ENCODE measurements at regions not wholly inside any gene's neighbourhood (a gene's known extent, or its start where the extent isn't known, plus 50 kb on each side); places are given as distances from the start of the nearest gene placed in this dataset.

DNA sequence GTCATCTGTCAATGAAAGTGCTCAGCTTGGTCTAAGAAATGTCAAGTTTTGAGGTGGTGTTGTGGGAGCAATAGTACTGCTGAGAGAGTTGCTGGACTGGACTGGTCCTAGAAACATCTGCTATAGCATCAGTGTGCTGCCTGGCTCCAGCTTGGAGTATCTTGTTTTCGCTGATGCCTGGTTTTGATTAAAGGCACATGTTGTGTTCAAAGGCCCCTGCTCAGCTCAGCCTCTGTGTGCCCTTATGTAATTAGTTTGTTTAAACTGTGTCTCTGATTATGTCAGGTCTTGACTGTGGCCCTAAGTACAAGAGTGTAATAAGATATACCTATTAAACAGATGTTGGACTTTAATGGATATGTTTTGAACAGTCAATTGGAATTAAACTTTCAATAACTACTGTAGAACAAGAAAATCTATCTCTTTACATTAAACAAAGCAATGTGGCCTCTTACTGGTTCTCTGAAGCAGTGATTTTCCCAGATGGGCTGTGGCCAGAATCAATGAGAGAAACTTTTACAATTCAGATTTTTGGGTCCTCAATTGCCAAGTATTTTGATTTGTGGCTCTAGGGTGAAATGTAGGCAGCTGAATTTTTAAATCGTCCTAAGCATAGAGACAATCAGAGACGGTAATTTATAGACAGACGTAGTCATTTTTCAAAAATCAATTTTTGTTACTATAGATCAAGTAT, 668.2 kb downstream of the DHX35 start:
- peaks cover 0 to 11% (median 0%) of the 10 kb centered on the region in 9 donors for H3K27me3 ChIP-seq
- H3K27ac ChIP-seq = no peak overlapping the region
- H3K9me3 ChIP-seq = no peaks in the 10 kb centered on the region
- H3K36me3 ChIP-seq = no peaks in the 10 kb centered on the region
- intact Hi-C loops (cut with DNase I) = no loop called here
- DNase-seq = no peak
- H3K4me3 ChIP-seq = no peak overlapping the region
- TF ChIP-seq, protein P1, sequence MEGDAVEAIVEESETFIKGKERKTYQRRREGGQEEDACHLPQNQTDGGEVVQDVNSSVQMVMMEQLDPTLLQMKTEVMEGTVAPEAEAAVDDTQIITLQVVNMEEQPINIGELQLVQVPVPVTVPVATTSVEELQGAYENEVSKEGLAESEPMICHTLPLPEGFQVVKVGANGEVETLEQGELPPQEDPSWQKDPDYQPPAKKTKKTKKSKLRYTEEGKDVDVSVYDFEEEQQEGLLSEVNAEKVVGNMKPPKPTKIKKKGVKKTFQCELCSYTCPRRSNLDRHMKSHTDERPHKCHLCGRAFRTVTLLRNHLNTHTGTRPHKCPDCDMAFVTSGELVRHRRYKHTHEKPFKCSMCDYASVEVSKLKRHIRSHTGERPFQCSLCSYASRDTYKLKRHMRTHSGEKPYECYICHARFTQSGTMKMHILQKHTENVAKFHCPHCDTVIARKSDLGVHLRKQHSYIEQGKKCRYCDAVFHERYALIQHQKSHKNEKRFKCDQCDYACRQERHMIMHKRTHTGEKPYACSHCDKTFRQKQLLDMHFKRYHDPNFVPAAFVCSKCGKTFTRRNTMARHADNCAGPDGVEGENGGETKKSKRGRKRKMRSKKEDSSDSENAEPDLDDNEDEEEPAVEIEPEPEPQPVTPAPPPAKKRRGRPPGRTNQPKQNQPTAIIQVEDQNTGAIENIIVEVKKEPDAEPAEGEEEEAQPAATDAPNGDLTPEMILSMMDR (IDR thresholded peaks at IDR 0.05) = no peak
- TF ChIP-seq POLR2A (IDR thresholded peaks at IDR 0.05) = no peak
- WGBS, 4 donors = 91 to 93% (median 92%) methylated on average over 4 of the region's 4 CpGs
- ATAC-seq = no peak
- H3K4me1 ChIP-seq = no peaks in the 10 kb centered on the region

DNA sequence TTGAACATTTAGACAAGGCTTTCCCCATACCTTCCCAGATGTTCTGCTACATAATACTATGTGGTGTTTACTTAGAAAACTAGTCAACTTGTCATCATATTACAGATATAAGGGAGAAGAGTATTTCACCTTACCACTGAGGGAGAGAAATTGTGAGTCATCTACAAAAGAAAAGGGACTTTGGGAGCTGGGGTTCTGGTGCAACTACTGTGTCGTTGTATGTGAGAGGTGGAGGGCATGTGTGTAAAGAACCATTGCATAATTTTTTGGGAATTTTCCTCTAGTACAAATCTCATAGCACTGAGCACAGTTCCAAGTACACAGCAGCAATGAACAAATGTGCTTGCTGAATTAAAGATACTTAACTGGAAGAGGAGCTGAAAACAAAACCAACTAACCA, 665.6 kb downstream of the DHX35 start:
- TF ChIP-seq, protein P1 (IDR thresholded peaks at IDR 0.05) = no peak
- TF ChIP-seq POLR2A (IDR thresholded peaks at IDR 0.05) = no peak
- no peak for ATAC-seq
- WGBS, 4 donors = 75 to 91% (median 80%) methylated on average over 1 of the region's 1 CpG
- Histone ChIP-seq H3K4me1 (no peaks in the 10 kb centered on the region), H3K9me3 (no peaks in the 10 kb centered on the region), H3K4me3 (no peak overlapping the region), H3K27ac (no peak overlapping the region), H3K36me3 (no peaks in the 10 kb centered on the region), H3K27me3 (peaks cover 0 to 10% (median 0%) of the 10 kb centered on the region in 9 donors)
- no peak for DNase-seq
- intact Hi-C loops (cut with DNase I) = no loop called here

GRCh38 chr20:39624316-39624715, 662.2 kb downstream of the DHX35 start:
- Histone ChIP-seq H3K27ac (no peak overlapping the region), H3K4me3 (no peak overlapping the region), H3K4me1 (no peaks in the 10 kb centered on the region), H3K27me3 (no peaks in the 10 kb centered on the region), H3K36me3 (no peaks in the 10 kb centered on the region), H3K9me3 (no peaks in the 10 kb centered on the region)
- ATAC-seq = no peak
- TF ChIP-seq, protein P1 (IDR thresholded peaks at IDR 0.05) = no peak
- TF ChIP-seq POLR2A (IDR thresholded peaks at IDR 0.05) = no peak
- DNase-seq = no peak
- 62 to 79% (median 72%) methylated on average over 1 of the region's 1 CpG for WGBS, 4 donors
- intact Hi-C loops (cut with DNase I) = no loop called here

DNA sequence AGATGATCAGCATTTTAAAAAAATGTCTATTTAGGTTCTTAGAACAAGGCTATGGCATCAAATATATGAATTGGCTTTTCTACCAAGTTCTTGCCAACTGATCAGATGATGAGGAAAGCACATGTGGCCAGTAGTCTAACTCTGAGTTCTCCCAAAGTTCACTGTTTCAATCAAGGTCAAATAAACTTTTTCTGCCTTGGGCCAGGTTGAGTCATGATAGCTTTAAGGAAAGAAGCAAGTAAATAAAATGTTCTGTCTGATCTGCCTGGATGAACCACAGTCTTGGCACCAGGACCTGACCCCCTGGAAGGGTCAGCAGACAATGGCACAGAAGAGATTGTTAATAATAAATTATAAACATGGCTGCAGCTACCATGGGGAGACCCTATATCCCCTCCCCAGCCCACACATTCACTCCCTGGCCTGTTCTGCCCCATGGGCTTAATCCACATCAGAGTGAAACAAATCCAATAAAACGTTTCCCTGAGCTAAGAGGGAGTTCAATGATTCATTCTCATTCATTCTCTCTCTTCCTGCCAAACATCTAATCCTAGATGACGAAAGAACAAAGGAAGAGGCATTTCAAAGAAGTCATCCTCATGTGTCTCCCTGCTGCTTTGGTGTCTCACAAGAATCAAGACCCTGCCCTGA, 661.6 kb downstream of the DHX35 start:
- no peaks in the 10 kb centered on the region for H3K9me3 ChIP-seq
- H3K27me3 ChIP-seq = no peaks in the 10 kb centered on the region
- intact Hi-C loops (cut with DNase I) = no loop called here
- H3K4me3 ChIP-seq = no peak overlapping the region
- ATAC-seq = peak in 1 of 4 donors; percentile 56
- DNase-seq = no peak
- no peaks in the 10 kb centered on the region for H3K36me3 ChIP-seq
- TF ChIP-seq, protein P1 (IDR thresholded peaks at IDR 0.05) = no peak
- no peak for TF ChIP-seq POLR2A (IDR thresholded peaks at IDR 0.05)
- peaks cover 0 to 4% (median 0%) of the 10 kb centered on the region in 12 donors for H3K4me1 ChIP-seq
- 48 to 61% (median 50%) methylated on average over 2 of the region's 2 CpGs for WGBS, 4 donors
- H3K27ac ChIP-seq = peak overlapping the region in 1 of 12 donors; percentile 13
